DMS153 (cell line): ENCODE measurements at regions not wholly inside any gene's neighbourhood (a gene's known extent, or its start where the extent isn't known, plus 50 kb on each side); places are given as distances from the start of the nearest gene placed in this dataset.

Experiments
- DNase-seq: peaks from one replicate; lab custom pipeline; 2025; lab: John Stamatoyannopoulos, UW

GRCh38 chr4:115332078-115332477, 218.7 kb upstream of the NDST4 start:
- DNase-seq: peak; percentile 39

GRCh38 chr4:115331241-115331640, 217.8 kb upstream of the NDST4 start:
- no peak for DNase-seq

DNA sequence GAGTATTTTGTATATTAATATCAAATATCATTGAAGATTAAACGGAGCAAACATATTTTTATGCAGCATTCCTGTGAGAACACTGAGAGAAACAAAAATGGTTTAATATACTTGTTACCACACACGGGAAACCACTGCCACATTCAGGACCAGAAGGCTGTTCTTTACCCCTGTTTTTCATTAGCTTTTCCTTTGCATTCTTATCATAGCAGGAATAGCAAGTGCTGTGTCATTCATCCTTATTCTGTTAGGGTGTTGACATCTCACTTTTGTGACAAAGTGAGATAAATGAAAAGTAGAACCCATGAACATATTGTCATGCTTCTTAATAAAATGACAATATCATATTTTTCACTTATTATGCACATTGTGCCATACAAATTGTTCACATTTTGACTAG, 212.4 kb upstream of the NDST4 start:
- DNase-seq: no peak

GRCh38 chr4:115323106-115323707, 209.8 kb upstream of the NDST4 start:
- peak; percentile 94 for DNase-seq

GRCh38 chr4:115315182-115315581, 201.8 kb upstream of the NDST4 start:
- no peak for DNase-seq

- no peak for DNase-seq
Measured at GRCh38 chr4:115310641-115311040, 197.2 kb upstream of the NDST4 start.

DNA sequence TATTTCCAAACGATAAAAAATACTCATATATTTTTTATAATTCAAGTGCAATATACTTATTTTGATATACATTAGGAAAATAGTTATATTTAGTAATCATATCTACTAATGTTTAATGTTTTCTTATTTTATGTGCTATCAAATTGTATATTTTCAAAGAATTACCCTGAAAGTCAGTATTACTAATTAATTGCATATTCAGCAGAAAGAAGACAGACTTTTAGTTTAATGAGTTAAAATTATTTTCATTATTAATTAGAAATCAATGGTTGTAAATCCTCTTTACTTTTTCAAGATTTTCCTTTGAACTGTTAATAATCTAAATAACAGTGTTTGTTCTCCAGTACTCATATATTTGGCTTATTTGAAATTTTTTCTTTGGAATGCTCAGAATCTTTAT, 181.3 kb upstream of the NDST4 start:
- no peak for DNase-seq

DNA sequence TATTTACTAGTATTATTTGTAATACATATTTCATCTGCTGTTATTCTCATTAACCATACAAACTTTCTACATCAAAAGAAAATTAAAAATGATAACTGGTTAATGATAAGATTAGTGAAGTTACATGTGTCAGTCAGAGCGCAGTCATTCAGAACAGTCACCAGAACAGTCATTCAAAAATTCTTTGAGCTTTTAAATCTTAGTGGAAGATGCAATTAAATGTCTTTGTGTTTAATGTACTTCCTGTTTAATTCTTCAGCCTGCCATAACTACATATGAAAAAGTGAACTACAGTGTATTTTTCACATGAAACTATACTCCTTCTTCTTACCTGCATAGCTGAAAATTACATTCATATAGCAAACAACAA, 179.7 kb upstream of the NDST4 start:
- no peak for DNase-seq

GRCh38 chr4:115292320-115293092, 179.1 kb upstream of the NDST4 start:
- no peak for DNase-seq

DNA sequence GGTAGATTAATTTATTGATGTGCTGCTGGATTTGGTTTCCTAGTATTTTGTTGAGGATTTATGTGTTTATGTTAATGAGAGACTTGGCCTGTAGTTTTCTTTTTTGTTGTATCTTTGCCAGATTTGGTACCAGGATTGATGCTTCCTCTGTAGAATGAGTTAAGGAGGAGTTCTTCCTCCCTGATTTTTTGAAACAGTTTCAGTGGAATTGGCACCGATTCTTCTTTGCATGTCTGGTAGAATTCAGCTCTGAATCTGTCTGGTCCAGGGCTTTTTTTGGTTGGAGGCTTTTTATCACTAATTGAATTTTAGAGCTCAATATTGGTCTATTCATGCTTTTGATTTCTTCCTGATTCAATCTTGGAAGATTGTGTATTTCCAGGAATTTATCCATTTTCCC, 174.0 kb upstream of the NDST4 start:
- DNase-seq: no peak

GRCh38 chr4:115279330-115279729, 165.9 kb upstream of the NDST4 start:
- peak; percentile 30 for DNase-seq

GRCh38 chr4:115278830-115279229, 165.4 kb upstream of the NDST4 start:
- no peak for DNase-seq

GRCh38 chr4:115275615-115276014, 162.2 kb upstream of the NDST4 start:
- no peak for DNase-seq

- DNase-seq: no peak
Measured at GRCh38 chr4:115274545-115274944, 161.1 kb upstream of the NDST4 start.

DNA sequence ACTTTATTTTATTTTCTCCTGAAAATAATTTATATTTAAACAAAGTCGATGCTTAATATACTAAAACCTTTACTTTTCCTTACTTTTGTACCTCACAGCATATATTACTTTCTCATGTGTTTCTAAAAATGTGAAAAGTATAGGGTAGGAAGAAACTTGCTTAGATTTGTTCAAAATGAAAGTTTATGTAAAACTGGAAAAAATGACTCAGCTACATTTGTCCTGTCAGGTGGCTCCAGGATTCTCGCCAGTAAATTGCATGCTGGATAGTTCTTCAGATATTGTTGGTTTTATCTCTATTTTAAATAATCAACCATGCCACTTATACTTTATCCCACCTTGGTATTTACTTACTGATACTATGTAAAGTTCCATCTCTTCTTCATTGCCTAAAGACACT, 159.2 kb upstream of the NDST4 start:
- no peak for DNase-seq

GRCh38 chr4:115272185-115272584, 158.8 kb upstream of the NDST4 start:
- no peak for DNase-seq

DNA sequence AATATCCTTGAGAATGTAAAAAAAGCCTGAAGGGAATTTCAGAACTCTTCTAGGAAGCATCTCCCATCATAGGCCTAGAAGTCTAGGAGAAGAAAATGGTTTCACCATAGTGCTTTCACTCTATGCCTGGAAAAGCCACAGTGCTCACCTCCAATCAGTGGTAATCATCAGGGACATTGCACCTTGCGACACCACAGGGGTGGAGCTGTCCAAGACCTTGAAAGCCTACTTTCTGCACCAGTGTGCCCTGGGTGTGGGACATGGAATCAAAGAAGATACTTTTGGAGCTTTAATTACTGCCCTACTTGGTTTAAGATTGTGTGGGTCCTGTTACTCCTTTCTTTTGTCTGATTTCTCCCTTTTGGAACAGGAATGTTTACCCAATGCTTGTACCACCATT, 146.8 kb upstream of the NDST4 start:
- no peak for DNase-seq

DNA sequence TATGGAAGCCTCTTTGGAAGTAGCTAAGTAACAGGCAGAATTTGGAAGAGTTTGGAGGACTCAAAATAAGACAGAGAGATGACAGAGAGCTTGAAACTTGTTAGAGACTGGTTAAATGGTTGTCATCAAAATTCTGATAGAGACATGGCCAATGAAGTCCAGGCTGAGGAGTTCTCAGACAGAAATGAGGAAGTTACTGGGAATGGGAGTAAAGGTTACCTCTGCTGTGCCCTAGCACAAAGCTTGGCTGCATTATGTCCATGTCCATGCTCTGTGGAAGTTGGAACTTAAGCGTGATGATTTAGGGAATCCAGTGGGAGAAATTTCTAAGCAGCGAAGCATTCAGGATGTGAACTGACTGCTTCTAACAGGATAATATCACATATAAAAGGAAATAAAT, 146.2 kb upstream of the NDST4 start:
- DNase-seq: no peak

DNA sequence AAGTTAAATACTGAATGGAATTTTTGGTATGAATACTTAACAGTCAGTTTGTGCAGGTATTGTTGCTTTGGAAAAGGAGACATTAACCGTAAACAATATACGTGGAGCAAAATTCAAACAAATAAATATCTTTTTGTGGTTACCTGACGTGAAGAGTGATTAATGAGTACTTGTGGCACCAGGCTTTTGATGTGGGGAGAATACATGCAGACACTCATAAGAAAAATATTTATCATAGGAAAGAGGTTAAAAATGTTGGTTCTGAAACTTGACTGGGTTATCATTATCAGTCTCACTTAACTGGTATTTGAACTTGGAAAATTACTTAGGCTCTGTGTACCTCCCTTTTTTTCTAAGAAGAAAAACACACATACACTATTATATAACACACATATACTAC, 136.4 kb upstream of the NDST4 start:
- no peak for DNase-seq

DNA sequence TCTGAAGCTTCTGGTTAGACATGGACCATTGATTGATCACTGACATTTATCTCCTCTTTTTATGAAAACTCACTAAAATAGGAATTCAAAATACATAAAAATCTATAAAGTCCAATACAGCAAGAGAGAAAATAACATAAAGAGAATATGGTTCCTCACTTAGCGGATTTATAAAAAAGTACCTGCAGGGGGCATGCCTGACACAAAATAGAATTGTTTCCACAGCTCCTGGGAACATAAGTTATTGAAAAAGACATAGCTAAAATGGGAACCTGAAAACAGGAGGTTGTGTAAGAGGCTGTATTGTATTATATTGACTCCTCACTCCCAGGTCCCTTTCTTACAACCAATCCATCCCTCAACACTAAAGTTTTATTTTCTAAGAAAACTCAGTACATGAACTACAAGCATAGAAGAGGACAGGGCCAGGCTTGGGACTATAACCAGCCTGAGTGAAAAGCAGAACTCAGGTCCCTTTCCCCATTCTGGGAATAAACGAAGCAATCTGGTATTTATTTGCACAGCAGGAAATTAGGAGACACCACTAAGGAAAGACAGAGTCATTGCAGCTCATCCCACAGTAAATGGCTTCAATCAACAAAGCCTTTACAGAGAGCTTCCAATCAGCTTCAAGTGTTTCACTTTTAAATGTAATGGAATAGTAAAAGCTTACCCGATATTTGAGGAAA, 121.1 kb upstream of the NDST4 start:
- no peak for DNase-seq

GRCh38 chr4:115233600-115233999, 120.2 kb upstream of the NDST4 start:
- DNase-seq: no peak

DNA sequence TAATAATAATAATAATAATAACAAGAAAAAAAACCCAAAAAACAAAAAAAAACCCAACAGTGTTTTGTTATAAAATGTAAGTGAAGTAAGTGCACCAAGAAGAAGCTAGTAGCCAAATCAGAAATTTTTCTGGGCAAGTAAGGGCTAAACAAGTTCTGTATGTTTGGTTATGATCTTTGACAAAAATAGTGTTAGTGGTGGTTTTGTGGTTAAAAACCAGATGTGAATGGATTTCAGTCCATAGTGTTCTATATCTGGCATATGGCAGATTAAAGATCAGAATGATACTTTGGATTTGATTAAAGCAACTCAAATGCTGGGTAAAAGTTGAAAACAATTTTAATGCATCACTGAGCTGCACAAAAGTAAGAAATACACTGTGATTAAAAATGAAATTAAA, 116.5 kb upstream of the NDST4 start:
- DNase-seq: no peak

GRCh38 chr4:115228851-115229250, 115.4 kb upstream of the NDST4 start:
- DNase-seq: no peak
